ENCODE measurements at regions not wholly inside any gene's neighbourhood (a gene's known extent, or its start where the extent isn't known, plus 50 kb on each side); places are given as distances from the start of the nearest gene placed in this dataset.

- TF ChIP-seq TAF1 (IDR thresholded peaks at IDR 0.05; ENCODE audit: low read depth) (no peak), CTCF (IDR thresholded peaks at IDR 0.05; ENCODE audit: poor library complexity, severe bottlenecking) (no peak), POLR2AphosphoS5 (IDR thresholded peaks at IDR 0.05) (no peak), EP300 (conservative IDR thresholded peaks at IDR 0.05; ENCODE audit: poor library complexity, severe bottlenecking) (no peak), EZH2 (IDR thresholded peaks at IDR 0.05; ENCODE audit: borderline replicate concordance, insufficient read depth, low read length, poor library complexity, severe bottlenecking) (no peak)
- TF ChIP-seq, protein P1, sequence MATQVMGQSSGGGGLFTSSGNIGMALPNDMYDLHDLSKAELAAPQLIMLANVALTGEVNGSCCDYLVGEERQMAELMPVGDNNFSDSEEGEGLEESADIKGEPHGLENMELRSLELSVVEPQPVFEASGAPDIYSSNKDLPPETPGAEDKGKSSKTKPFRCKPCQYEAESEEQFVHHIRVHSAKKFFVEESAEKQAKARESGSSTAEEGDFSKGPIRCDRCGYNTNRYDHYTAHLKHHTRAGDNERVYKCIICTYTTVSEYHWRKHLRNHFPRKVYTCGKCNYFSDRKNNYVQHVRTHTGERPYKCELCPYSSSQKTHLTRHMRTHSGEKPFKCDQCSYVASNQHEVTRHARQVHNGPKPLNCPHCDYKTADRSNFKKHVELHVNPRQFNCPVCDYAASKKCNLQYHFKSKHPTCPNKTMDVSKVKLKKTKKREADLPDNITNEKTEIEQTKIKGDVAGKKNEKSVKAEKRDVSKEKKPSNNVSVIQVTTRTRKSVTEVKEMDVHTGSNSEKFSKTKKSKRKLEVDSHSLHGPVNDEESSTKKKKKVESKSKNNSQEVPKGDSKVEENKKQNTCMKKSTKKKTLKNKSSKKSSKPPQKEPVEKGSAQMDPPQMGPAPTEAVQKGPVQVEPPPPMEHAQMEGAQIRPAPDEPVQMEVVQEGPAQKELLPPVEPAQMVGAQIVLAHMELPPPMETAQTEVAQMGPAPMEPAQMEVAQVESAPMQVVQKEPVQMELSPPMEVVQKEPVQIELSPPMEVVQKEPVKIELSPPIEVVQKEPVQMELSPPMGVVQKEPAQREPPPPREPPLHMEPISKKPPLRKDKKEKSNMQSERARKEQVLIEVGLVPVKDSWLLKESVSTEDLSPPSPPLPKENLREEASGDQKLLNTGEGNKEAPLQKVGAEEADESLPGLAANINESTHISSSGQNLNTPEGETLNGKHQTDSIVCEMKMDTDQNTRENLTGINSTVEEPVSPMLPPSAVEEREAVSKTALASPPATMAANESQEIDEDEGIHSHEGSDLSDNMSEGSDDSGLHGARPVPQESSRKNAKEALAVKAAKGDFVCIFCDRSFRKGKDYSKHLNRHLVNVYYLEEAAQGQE (IDR thresholded peaks at IDR 0.05; ENCODE audit: borderline replicate concordance): no peak
Observed at GRCh38 chr5:117414926-117415325, 840.3 kb upstream of the SEMA6A start.
